GM12875 (cell line): ENCODE measurements at regions not wholly inside any gene's neighbourhood (a gene's known extent, or its start where the extent isn't known, plus 50 kb on each side); places are given as distances from the start of the nearest gene placed in this dataset.

ENCODE experiments used
- H3K4me3 ChIP-seq: one replicate; pipeline ENCODE4 v1.5.1; 2011; ENCODE audit warnings: low read depth, low read length, control low read depth
- CTCF ChIP-seq: IDR thresholded peaks from 2 replicates; pipeline ENCODE4 v1.5.1; 2011; ENCODE audit warnings: low read depth, mild to moderate bottlenecking, control low read depth, inconsistent platforms, low read length, moderate library complexity, borderline replicate concordance; ENCODE audit not compliant: insufficient read depth

- H3K4me3 ChIP-seq: no peak overlapping the region
- no peak for TF ChIP-seq CTCF
Observed at GRCh38 chr4:180870623-180871022, 1372.6 kb upstream of the TENM3 start.

- no peak for TF ChIP-seq CTCF
Observed at GRCh38 chr4:180898305-180898704, 1344.9 kb upstream of the TENM3 start.

GRCh38 chr4:180900781-180901180, 1342.4 kb upstream of the TENM3 start:
- no peak for TF ChIP-seq CTCF
- H3K4me3 ChIP-seq: no peak overlapping the region

More at GRCh38 chr4:180898305-180898704, 1344.9 kb upstream of the TENM3 start:
- no peak overlapping the region for H3K4me3 ChIP-seq

- peak; percentile 33; the same call in 1 of the 2 replicates for TF ChIP-seq CTCF
- H3K4me3 ChIP-seq: no peak overlapping the region
Observed at GRCh38 chr4:180909279-180909678, 1333.9 kb upstream of the TENM3 start.

- no peak for TF ChIP-seq CTCF
- no peak overlapping the region for H3K4me3 ChIP-seq
Observed at GRCh38 chr4:180913750-180914149, 1329.5 kb upstream of the TENM3 start.

GRCh38 chr4:180923486-180923885, 1319.7 kb upstream of the TENM3 start:
- no peak overlapping the region for H3K4me3 ChIP-seq
- no peak for TF ChIP-seq CTCF

GRCh38 chr4:180925805-180926204, 1317.4 kb upstream of the TENM3 start:
- no peak overlapping the region for H3K4me3 ChIP-seq

More at GRCh38 chr4:180925805-180926204, 1317.4 kb upstream of the TENM3 start:
- no peak for TF ChIP-seq CTCF
